ENCODE measurements at regions not wholly inside any gene's neighbourhood (a gene's known extent, or its start where the extent isn't known, plus 50 kb on each side); places are given as distances from the start of the nearest gene placed in this dataset.

DNA sequence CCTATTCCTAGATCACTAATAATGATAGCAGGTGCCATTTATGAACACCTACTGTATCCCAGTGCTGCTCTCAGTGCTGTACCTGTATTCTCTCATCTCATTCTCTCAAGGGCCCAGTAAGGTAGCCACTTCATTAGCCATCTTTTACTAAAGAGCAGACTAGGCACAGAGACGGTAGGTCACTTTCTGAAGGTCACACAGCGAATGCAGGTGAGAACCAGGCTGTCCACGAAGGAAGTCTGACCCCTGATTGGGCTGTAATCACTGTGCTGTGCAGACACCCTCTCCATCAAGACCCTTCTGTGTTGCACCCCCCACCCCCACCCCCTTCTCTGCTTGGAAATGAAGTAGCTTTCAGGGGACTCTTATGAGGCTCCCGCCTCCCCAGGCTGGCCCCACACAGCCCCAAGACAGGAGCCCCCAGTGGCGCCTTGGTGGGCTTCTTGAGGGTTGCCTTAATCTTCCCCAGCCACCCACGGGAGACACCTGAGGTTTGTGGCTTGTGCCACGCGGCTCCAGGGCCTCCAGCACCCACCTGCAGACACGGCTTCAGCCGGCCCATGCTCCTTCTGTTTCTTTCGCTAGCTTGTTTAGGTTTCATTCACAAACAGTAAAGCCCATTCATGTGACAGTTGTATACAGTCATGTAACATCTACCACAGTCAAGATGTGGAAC is 81.7 kb upstream of the FAM20C start:
- Histone ChIP-seq H3K36me3 (ENCODE audit: control insufficient read depth in 2 of 2, extremely low read depth in 1 of 2, insufficient read depth in 1 of 2, low read length in 1 of 2) (no peaks in the 10 kb centered on the region), H3K4me1 (ENCODE audit: control insufficient read depth in 1 of 2, extremely low read depth in 1 of 2, insufficient read depth in 2 of 2, low read length in 2 of 2) (no peaks in the 10 kb centered on the region), H3K9me3 (peaks cover 2% of the 10 kb centered on the region), H3K27me3 (replicated peaks in 1 of 2; ENCODE audit: control insufficient read depth in 2 of 2, extremely low read depth in 1 of 2, insufficient read depth in 2 of 2, low read length in 1 of 2) (peaks cover 3 to 23% of the 10 kb centered on the region in 2 experiments), H3K27ac (ENCODE audit: low read length) (no peak overlapping the region), H3K4me3 (ENCODE audit: control insufficient read depth in 1 of 2, extremely low read depth in 1 of 2, low read length in 1 of 2) (no peak overlapping the region)
- Mint-ChIP-seq H3K27ac (no peak overlapping the region), H3K36me3 (no peaks in the 10 kb centered on the region), H3K9me3 (peaks cover 22 to 29% (median 23%) of the 10 kb centered on the region in 3 donors), H3K4me1 (no peaks in the 10 kb centered on the region), H3K27me3 (peaks cover 42 to 44% of the 10 kb centered on the region in 2 donors), H3K4me3 (no peak overlapping the region)
- POLR2A ChIA-PET = no interaction called here
- no peak for DNase-seq
- 63% methylated on average over 9 of the region's 11 CpGs for WGBS (ENCODE audit: insufficient coverage)
- ATAC-seq (replicated peaks in 1 of 4) = no peak
- CTCF ChIA-PET = interaction anchor here in 1 of 2 donors (0.6 kb wide), 1 partner anchor 12 kb away, joined by 3 read pairs; no protein-coding TSS in a partner anchor

DNA sequence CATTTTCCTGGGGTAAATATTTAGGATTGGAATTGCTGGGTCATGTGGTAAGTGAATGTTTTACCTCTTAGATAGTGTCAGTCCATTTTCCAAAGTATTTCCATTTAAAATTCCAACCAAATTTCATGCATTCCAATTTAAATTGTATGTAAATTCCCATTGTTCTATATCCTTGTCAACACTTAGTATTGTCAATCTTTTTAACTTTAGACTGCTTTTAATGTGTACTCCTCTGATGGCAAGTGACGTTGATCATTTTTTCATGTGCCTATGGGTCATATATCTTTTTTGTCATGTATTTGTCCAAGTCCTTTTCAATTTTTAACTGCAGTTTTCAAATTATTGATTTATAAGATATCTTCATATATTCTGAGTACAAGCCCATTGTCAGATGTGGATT is 80.8 kb upstream of the FAM20C start:
- ChIA-PET POLR2A (no interaction called here), CTCF (no interaction called here)
- no peak for DNase-seq
- no peaks in the 10 kb centered on the region for H3K36me3 ChIP-seq (ENCODE audit: control insufficient read depth in 2 of 2, extremely low read depth in 1 of 2, insufficient read depth in 1 of 2, low read length in 1 of 2)
- Mint-ChIP-seq H3K4me3 (no peak overlapping the region), H3K9me3 (peaks cover 22 to 29% (median 23%) of the 10 kb centered on the region in 3 donors), H3K4me1 (no peaks in the 10 kb centered on the region), H3K36me3 (no peaks in the 10 kb centered on the region), H3K27ac (no peak overlapping the region), H3K27me3 (peaks cover 45 to 47% of the 10 kb centered on the region in 2 donors)
- H3K4me1 ChIP-seq (ENCODE audit: control insufficient read depth in 1 of 2, extremely low read depth in 1 of 2, insufficient read depth in 2 of 2, low read length in 2 of 2) = no peaks in the 10 kb centered on the region
- no peak for ATAC-seq (replicated peaks in 1 of 4)
- H3K9me3 ChIP-seq = peaks cover 2% of the 10 kb centered on the region
- peaks cover 3 to 32% of the 10 kb centered on the region in 2 experiments for H3K27me3 ChIP-seq (replicated peaks in 1 of 2; ENCODE audit: control insufficient read depth in 2 of 2, extremely low read depth in 1 of 2, insufficient read depth in 2 of 2, low read length in 1 of 2)
- WGBS (ENCODE audit: insufficient coverage) = no CpG with 5 or more reads among the region's 1 CpG
- no peak overlapping the region for H3K4me3 ChIP-seq (ENCODE audit: control insufficient read depth in 1 of 2, extremely low read depth in 1 of 2, low read length in 1 of 2)
- H3K27ac ChIP-seq (ENCODE audit: low read length) = no peak overlapping the region

DNA sequence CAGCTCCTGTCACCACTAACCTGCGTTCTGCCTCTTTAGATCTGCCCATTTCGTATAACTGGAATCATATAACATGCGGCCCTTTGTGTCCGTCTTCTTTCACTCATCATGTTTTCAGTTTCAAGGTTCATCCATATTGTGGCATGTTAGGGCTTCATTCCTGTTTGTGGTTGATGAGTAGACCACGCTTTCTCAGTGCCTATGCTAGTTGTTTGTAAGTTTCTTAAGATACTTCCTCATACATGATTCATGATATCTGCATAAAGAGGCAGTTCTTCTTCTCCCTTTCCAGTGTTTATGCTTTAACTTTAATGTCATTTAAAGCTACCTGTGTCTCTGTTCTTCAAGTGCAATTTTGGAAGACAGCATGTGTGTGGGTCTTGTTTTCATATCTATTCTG is 79.5 kb upstream of the FAM20C start:
- DNase-seq = no peak
- ChIA-PET CTCF (no interaction called here), POLR2A (no interaction called here)
- H3K27ac ChIP-seq (ENCODE audit: low read length) = no peak overlapping the region
- Mint-ChIP-seq H3K27ac (no peak overlapping the region), H3K36me3 (no peaks in the 10 kb centered on the region), H3K27me3 (peaks cover 44 to 48% of the 10 kb centered on the region in 2 donors), H3K4me1 (no peaks in the 10 kb centered on the region), H3K4me3 (no peak overlapping the region), H3K9me3 (peaks cover 22 to 29% (median 23%) of the 10 kb centered on the region in 3 donors)
- H3K36me3 ChIP-seq (ENCODE audit: control insufficient read depth in 2 of 2, extremely low read depth in 1 of 2, insufficient read depth in 1 of 2, low read length in 1 of 2) = no peaks in the 10 kb centered on the region
- peaks cover 2 to 36% of the 10 kb centered on the region in 2 experiments for H3K27me3 ChIP-seq (replicated peaks in 1 of 2; ENCODE audit: control insufficient read depth in 2 of 2, extremely low read depth in 1 of 2, insufficient read depth in 2 of 2, low read length in 1 of 2)
- H3K4me3 ChIP-seq (ENCODE audit: control insufficient read depth in 1 of 2, extremely low read depth in 1 of 2, low read length in 1 of 2) = no peak overlapping the region
- H3K4me1 ChIP-seq (ENCODE audit: control insufficient read depth in 1 of 2, extremely low read depth in 1 of 2, insufficient read depth in 2 of 2, low read length in 2 of 2) = no peaks in the 10 kb centered on the region
- H3K9me3 ChIP-seq = peaks cover 2% of the 10 kb centered on the region
- ATAC-seq (replicated peaks in 1 of 4) = no peak
- WGBS (ENCODE audit: insufficient coverage) = 100% methylated on average over 1 of the region's 5 CpGs

DNA sequence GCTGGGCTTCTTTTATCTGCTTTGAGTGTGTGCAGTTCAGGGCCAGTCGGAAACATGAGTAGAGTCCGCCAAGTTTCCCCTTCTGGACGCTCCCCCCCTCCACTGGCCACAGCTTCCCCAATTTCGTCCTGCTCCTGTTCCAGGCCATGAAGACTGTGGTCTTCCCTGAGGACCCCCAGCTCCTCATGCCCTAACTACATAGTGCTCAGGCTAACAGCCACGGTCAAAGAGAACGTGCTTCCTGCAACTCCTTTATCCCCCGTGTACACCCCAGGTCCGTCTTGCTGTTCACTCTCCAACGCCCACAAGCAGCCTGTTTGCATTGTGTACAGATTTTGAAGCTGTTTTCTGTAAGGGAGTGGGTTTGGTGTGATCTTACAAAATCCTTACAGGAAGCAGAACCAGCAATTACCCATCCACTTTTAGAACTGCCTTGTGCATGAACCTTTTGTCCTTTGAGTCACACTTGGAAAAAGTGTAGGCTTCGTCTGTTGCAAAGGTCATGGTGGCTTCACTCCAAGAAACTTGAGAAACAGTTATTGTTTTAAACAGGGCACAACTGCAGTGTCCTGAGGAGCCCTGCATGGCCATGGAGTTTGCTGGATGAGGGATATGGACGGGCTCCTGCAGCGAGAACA is 77.0 kb upstream of the FAM20C start:
- H3K27ac Mint-ChIP-seq = no peak overlapping the region
- Histone ChIP-seq H3K27me3 (replicated peaks in 1 of 2; ENCODE audit: control insufficient read depth in 2 of 2, extremely low read depth in 1 of 2, insufficient read depth in 2 of 2, low read length in 1 of 2) (peaks cover 0 to 50% of the 10 kb centered on the region in 2 experiments), H3K27ac (ENCODE audit: low read length) (no peak overlapping the region), H3K4me1 (ENCODE audit: control insufficient read depth in 1 of 2, extremely low read depth in 1 of 2, insufficient read depth in 2 of 2, low read length in 2 of 2) (peaks cover 0 to 4% of the 10 kb centered on the region in 2 experiments), H3K9me3 (peaks cover 2% of the 10 kb centered on the region), H3K4me3 (ENCODE audit: control insufficient read depth in 1 of 2, extremely low read depth in 1 of 2, low read length in 1 of 2) (no peak overlapping the region), H3K36me3 (ENCODE audit: control insufficient read depth in 2 of 2, extremely low read depth in 1 of 2, insufficient read depth in 1 of 2, low read length in 1 of 2) (no peaks in the 10 kb centered on the region)
- 63% methylated on average over 5 of the region's 12 CpGs for WGBS (ENCODE audit: insufficient coverage)
- peaks cover 22 to 29% (median 23%) of the 10 kb centered on the region in 3 donors for H3K9me3 Mint-ChIP-seq
- DNase-seq (no peak), ATAC-seq (replicated peaks in 1 of 4) (no peak)
- no peaks in the 10 kb centered on the region for H3K36me3 Mint-ChIP-seq
- peaks cover 47 to 58% of the 10 kb centered on the region in 2 donors for H3K27me3 Mint-ChIP-seq
- ChIA-PET CTCF (no interaction called here), POLR2A (interaction anchor here in 1 of 2 donors (0.5 kb wide), 1 partner anchor 20 kb away, joined by 11 read pairs; no protein-coding TSS in a partner anchor)
- no peak overlapping the region for H3K4me3 Mint-ChIP-seq
- peaks cover 0 to 2% (median 0%) of the 10 kb centered on the region in 3 donors for H3K4me1 Mint-ChIP-seq

DNA sequence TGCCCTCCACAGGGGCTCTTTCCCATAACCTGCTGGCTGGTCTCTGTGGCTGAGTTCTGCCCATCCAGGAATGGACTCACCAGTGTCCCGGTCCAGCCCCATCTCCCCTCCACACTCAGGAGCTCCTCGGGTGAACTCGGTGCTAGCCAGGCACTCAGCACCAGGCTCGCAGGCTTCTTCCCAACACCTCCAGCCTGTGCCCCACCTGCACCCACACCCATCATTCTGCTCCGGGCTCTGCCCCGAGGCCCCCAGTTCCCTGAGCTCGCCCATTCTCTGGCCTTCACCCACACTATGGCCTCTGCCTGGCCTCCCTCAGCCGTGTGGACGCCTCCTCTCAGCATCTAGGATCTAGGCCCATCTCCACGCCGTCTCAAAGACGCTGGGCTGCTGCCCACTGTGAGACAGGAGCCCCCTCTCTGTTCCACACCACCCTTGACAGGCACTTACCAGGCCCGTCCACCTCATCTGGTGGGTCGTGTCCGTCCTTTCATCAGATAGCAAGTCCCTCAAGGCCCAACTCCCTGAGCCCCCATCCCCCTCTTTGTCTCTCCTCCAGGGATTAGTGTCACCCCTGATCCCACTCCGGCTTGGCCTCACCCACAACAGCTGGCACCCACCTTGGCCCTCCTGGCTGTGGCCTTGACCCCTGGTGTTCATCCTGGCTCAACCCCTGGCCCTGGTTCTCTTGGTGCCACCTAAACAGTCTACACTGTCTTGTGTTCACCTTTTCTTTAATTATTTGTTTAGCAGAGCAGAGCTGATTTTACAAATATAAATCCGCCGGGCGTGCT is 76.0 kb upstream of the FAM20C start:
- H3K9me3 Mint-ChIP-seq = peaks cover 22 to 29% (median 23%) of the 10 kb centered on the region in 3 donors
- no peak overlapping the region for H3K4me3 Mint-ChIP-seq
- no peak overlapping the region for H3K4me3 ChIP-seq (ENCODE audit: control insufficient read depth in 1 of 2, extremely low read depth in 1 of 2, low read length in 1 of 2)
- H3K27me3 ChIP-seq (replicated peaks in 1 of 2; ENCODE audit: control insufficient read depth in 2 of 2, extremely low read depth in 1 of 2, insufficient read depth in 2 of 2, low read length in 1 of 2) = peaks cover 0 to 52% of the 10 kb centered on the region in 2 experiments
- peaks cover 41 to 50% of the 10 kb centered on the region in 2 donors for H3K27me3 Mint-ChIP-seq
- peaks cover 0 to 4% of the 10 kb centered on the region in 2 experiments for H3K4me1 ChIP-seq (ENCODE audit: control insufficient read depth in 1 of 2, extremely low read depth in 1 of 2, insufficient read depth in 2 of 2, low read length in 2 of 2)
- H3K9me3 ChIP-seq = peaks cover 2% of the 10 kb centered on the region
- no peak overlapping the region for H3K27ac Mint-ChIP-seq
- no peak for ATAC-seq (replicated peaks in 1 of 4)
- DNase-seq = no peak
- H3K36me3 Mint-ChIP-seq = no peaks in the 10 kb centered on the region
- peaks cover 0 to 2% (median 0%) of the 10 kb centered on the region in 3 donors for H3K4me1 Mint-ChIP-seq
- no peak overlapping the region for H3K27ac ChIP-seq (ENCODE audit: low read length)
- H3K36me3 ChIP-seq (ENCODE audit: control insufficient read depth in 2 of 2, extremely low read depth in 1 of 2, insufficient read depth in 1 of 2, low read length in 1 of 2) = no peaks in the 10 kb centered on the region
- ChIA-PET CTCF (no interaction called here), POLR2A (interaction anchor here in 1 of 2 donors (0.5 kb wide), 1 partner anchor 19 kb away, joined by 11 read pairs; no protein-coding TSS in a partner anchor)
- 82% methylated on average over 19 of the region's 19 CpGs for WGBS (ENCODE audit: insufficient coverage)

DNA sequence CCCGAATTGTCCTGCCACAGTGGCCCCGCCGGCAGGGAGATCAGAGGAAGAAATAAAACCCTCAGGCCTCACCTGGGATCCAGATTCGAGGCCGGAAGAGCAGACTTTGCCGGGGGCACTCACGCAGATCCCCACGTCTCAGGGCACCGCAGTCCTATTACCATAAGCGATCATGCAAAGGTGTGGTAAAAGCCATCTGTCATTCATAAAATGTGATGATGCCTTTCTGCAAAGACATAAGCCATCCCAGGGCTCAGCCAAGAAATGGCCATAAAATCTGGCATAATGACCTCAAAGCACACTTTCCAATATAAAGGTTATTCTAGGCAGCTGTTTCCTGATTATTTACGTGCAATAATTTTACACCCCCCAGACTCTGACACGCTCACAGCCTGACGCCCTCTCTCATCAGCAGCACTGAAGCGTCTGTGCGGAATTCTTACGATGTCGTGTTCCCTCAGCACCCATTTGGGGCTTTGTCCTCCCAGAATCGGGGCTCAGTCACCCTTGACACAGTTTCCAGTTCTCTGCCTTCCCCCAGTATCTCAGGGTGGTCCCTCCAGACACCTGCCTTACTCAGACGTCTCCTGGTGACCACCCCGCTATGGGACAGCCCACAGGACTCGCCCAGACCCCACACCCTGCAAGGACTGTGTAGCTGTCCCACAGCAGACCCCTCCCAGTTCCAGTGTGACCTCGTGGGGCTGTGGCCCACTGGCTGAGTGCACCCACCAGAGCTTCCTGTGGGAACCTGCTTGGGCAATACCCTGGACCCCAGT is 74.3 kb upstream of the FAM20C start:
- Mint-ChIP-seq H3K9me3 (peaks cover 16 to 18% (median 17%) of the 10 kb centered on the region in 3 donors), H3K4me1 (peaks cover 0 to 2% (median 0%) of the 10 kb centered on the region in 3 donors)

More for the DNA sequence above, 74.3 kb upstream of the FAM20C start:
- peaks cover 2% of the 10 kb centered on the region for H3K9me3 ChIP-seq
- no peak overlapping the region for H3K4me3 Mint-ChIP-seq
- POLR2A ChIA-PET = no interaction called here
- H3K36me3 Mint-ChIP-seq = no peaks in the 10 kb centered on the region
- DNase-seq = no peak
- CTCF ChIA-PET = no interaction called here
- peaks cover 35 to 45% of the 10 kb centered on the region in 2 donors for H3K27me3 Mint-ChIP-seq
- 77% methylated on average over 12 of the region's 22 CpGs for WGBS (ENCODE audit: insufficient coverage)
- H3K27ac ChIP-seq (ENCODE audit: low read length) = no peak overlapping the region
- no peak overlapping the region for H3K27ac Mint-ChIP-seq
- peaks cover 0 to 50% of the 10 kb centered on the region in 2 experiments for H3K27me3 ChIP-seq (replicated peaks in 1 of 2; ENCODE audit: control insufficient read depth in 2 of 2, extremely low read depth in 1 of 2, insufficient read depth in 2 of 2, low read length in 1 of 2)
- H3K4me1 ChIP-seq (ENCODE audit: control insufficient read depth in 1 of 2, extremely low read depth in 1 of 2, insufficient read depth in 2 of 2, low read length in 2 of 2) = peaks cover 0 to 4% of the 10 kb centered on the region in 2 experiments
- no peaks in the 10 kb centered on the region for H3K36me3 ChIP-seq (ENCODE audit: control insufficient read depth in 2 of 2, extremely low read depth in 1 of 2, insufficient read depth in 1 of 2, low read length in 1 of 2)
- H3K4me3 ChIP-seq (ENCODE audit: control insufficient read depth in 1 of 2, extremely low read depth in 1 of 2, low read length in 1 of 2) = no peak overlapping the region
- ATAC-seq (replicated peaks in 1 of 4) = no peak

Data from T-cell (primary cell).